IPS DF 6.9 (cell line): ENCODE measurements at regions not wholly inside any gene's neighbourhood (a gene's known extent, or its start where the extent isn't known, plus 50 kb on each side); places are given as distances from the start of the nearest gene placed in this dataset.

Source experiments
- DNase-seq: peaks from one replicate; pipeline ENCODE4 v3.0.0-alpha.2; 2013; ENCODE audit warnings: low read depth, low spot score
- H3K27ac ChIP-seq: one replicate; pipeline ENCODE4 v1.5.1; 2013; ENCODE audit warnings: low read length, control low read depth
- H3K27me3 ChIP-seq: 2 replicates; pipeline ENCODE4 v1.6.1; 2013; ENCODE audit warnings: mild to moderate bottlenecking, low read length; ENCODE audit not compliant: control insufficient read depth, insufficient read depth
- H3K36me3 ChIP-seq: 2 replicates; pipeline ENCODE4 v1.6.1; 2013; ENCODE audit warnings: low read length; ENCODE audit not compliant: control insufficient read depth, insufficient read depth
- H3K4me1 ChIP-seq: 2 replicates; pipeline ENCODE4 v1.6.1; 2013; ENCODE audit warnings: low read length; ENCODE audit not compliant: control insufficient read depth, insufficient read depth
- H3K4me3 ChIP-seq: 2 replicates; pipeline ENCODE4 v1.5.1; 2013; ENCODE audit warnings: mild to moderate bottlenecking, low read length
- H3K9me3 ChIP-seq: 2 replicates; pipeline ENCODE4 v1.6.1; 2013; ENCODE audit warnings: low read length, inconsistent platforms; ENCODE audit not compliant: control insufficient read depth, insufficient read depth
- WGBS: extraction: QIAGEN DNeasy Blood & Tissue Kit; methylation state at CpG from one replicate; pipeline ENCODE4 v1.1.7; 2013; ENCODE audit warnings: mixed read lengths, missing lambda C conversion rate; ENCODE audit not compliant: insufficient read length, insufficient coverage; 5-methylcytosine and 5-hydroxymethylcytosine counted together

- WGBS, result no CpG with 5 or more reads among the region's 6 CpGs
- H3K36me3 ChIP-seq, result no peaks in the 10 kb centered on the region
- H3K27ac ChIP-seq, result no peak overlapping the region
- no peaks in the 10 kb centered on the region for H3K27me3 ChIP-seq
- DNase-seq, result no peak
- no peaks in the 10 kb centered on the region for H3K4me1 ChIP-seq
- H3K9me3 ChIP-seq, result no peaks in the 10 kb centered on the region
- no peak overlapping the region for H3K4me3 ChIP-seq
These were observed 446.4 kb upstream of the KLF4 start for GRCh38 chr9:107935931-107936330.

- no peaks in the 10 kb centered on the region for H3K36me3 ChIP-seq
- H3K4me3 ChIP-seq, result no peak overlapping the region
- WGBS, result no CpG with 5 or more reads among the region's 6 CpGs
- no peak overlapping the region for H3K27ac ChIP-seq
- no peaks in the 10 kb centered on the region for H3K9me3 ChIP-seq
- no peaks in the 10 kb centered on the region for H3K4me1 ChIP-seq
- DNase-seq, result no peak
- H3K27me3 ChIP-seq, result no peaks in the 10 kb centered on the region
These were observed 443.9 kb upstream of the KLF4 start for GRCh38 chr9:107933516-107933915.

- Histone ChIP-seq H3K27ac (no peak overlapping the region), H3K36me3 (no peaks in the 10 kb centered on the region), H3K4me3 (no peak overlapping the region), H3K27me3 (no peaks in the 10 kb centered on the region), H3K9me3 (no peaks in the 10 kb centered on the region), H3K4me1 (no peaks in the 10 kb centered on the region)
- DNase-seq, result no peak
- no CpG with 5 or more reads among the region's 5 CpGs for WGBS
These were observed 443.5 kb upstream of the KLF4 start for GRCh38 chr9:107933097-107933496.

- Histone ChIP-seq H3K27ac (no peak overlapping the region), H3K4me1 (no peaks in the 10 kb centered on the region), H3K36me3 (no peaks in the 10 kb centered on the region), H3K4me3 (no peak overlapping the region), H3K9me3 (no peaks in the 10 kb centered on the region), H3K27me3 (no peaks in the 10 kb centered on the region)
- WGBS, result no CpG with 5 or more reads among the region's 2 CpGs
- DNase-seq, result no peak
These were observed 443.0 kb upstream of the KLF4 start for GRCh38 chr9:107932601-107933000.

GRCh38 chr9:107932046-107932445 is 442.5 kb upstream of the KLF4 start:
- Histone ChIP-seq H3K4me3 (no peak overlapping the region), H3K4me1 (no peaks in the 10 kb centered on the region), H3K36me3 (no peaks in the 10 kb centered on the region), H3K9me3 (no peaks in the 10 kb centered on the region), H3K27ac (no peak overlapping the region), H3K27me3 (no peaks in the 10 kb centered on the region)
- DNase-seq, result no peak
- WGBS, result no CpG with 5 or more reads among the region's 1 CpG

GRCh38 chr9:107931071-107931715 is 441.6 kb upstream of the KLF4 start:
- WGBS, result no CpG with 5 or more reads among the region's 8 CpGs
- H3K4me3 ChIP-seq, result no peak overlapping the region
- H3K27ac ChIP-seq, result no peak overlapping the region
- H3K27me3 ChIP-seq, result no peaks in the 10 kb centered on the region
- no peaks in the 10 kb centered on the region for H3K36me3 ChIP-seq
- no peaks in the 10 kb centered on the region for H3K4me1 ChIP-seq
- no peaks in the 10 kb centered on the region for H3K9me3 ChIP-seq
- DNase-seq, result no peak

GRCh38 chr9:107929443-107929842 is 439.9 kb upstream of the KLF4 start:
- H3K27ac ChIP-seq, result no peak overlapping the region
- DNase-seq, result no peak
- no peaks in the 10 kb centered on the region for H3K4me1 ChIP-seq
- no peaks in the 10 kb centered on the region for H3K9me3 ChIP-seq
- H3K27me3 ChIP-seq, result no peaks in the 10 kb centered on the region
- no peak overlapping the region for H3K4me3 ChIP-seq
- H3K36me3 ChIP-seq, result no peaks in the 10 kb centered on the region
- no CpG with 5 or more reads among the region's 3 CpGs for WGBS

GRCh38 chr9:107928701-107929371 is 439.3 kb upstream of the KLF4 start:
- Histone ChIP-seq H3K4me3 (no peak overlapping the region), H3K27me3 (no peaks in the 10 kb centered on the region), H3K36me3 (no peaks in the 10 kb centered on the region), H3K4me1 (no peaks in the 10 kb centered on the region), H3K27ac (no peak overlapping the region), H3K9me3 (no peaks in the 10 kb centered on the region)
- no peak for DNase-seq
- no CpG with 5 or more reads among the region's 6 CpGs for WGBS

GRCh38 chr9:107927276-107927675 is 437.7 kb upstream of the KLF4 start:
- Histone ChIP-seq H3K27me3 (no peaks in the 10 kb centered on the region), H3K4me1 (no peaks in the 10 kb centered on the region), H3K9me3 (no peaks in the 10 kb centered on the region), H3K4me3 (no peak overlapping the region), H3K36me3 (no peaks in the 10 kb centered on the region), H3K27ac (no peak overlapping the region)
- WGBS, result no CpG with 5 or more reads among the region's 4 CpGs
- DNase-seq, result no peak

GRCh38 chr9:107925749-107926297 is 436.3 kb upstream of the KLF4 start:
- Histone ChIP-seq H3K9me3 (no peaks in the 10 kb centered on the region), H3K4me3 (no peak overlapping the region), H3K36me3 (no peaks in the 10 kb centered on the region), H3K27me3 (no peaks in the 10 kb centered on the region), H3K4me1 (no peaks in the 10 kb centered on the region), H3K27ac (no peak overlapping the region)
- WGBS, result no CpG with 5 or more reads among the region's 5 CpGs
- no peak for DNase-seq

- H3K4me3 ChIP-seq, result no peak overlapping the region
- no CpG with 5 or more reads among the region's 1 CpG for WGBS
- H3K27ac ChIP-seq, result no peak overlapping the region
- no peaks in the 10 kb centered on the region for H3K27me3 ChIP-seq
- no peaks in the 10 kb centered on the region for H3K9me3 ChIP-seq
- H3K4me1 ChIP-seq, result 0 out of 2 replicates have a peak, but pooled peaks cover 2% of the 10 kb centered on the region
- no peak for DNase-seq
- no peaks in the 10 kb centered on the region for H3K36me3 ChIP-seq
These were observed 432.7 kb upstream of the KLF4 start for GRCh38 chr9:107922260-107922659.
